ENCODE measurements at regions not wholly inside any gene's neighbourhood (a gene's known extent, or its start where the extent isn't known, plus 50 kb on each side); places are given as distances from the start of the nearest gene placed in this dataset.

- TF ChIP-seq PAWR (CRISPR knock-in tag; IDR thresholded peaks at IDR 0.05; ENCODE audit: borderline replicate concordance): peak; percentile 31; the same call in 1 of the 2 replicates
- TF ChIP-seq ZNF547 (CRISPR knock-in tag; IDR thresholded peaks at IDR 0.05): no peak
- TF ChIP-seq PITX1 (CRISPR knock-in tag; IDR thresholded peaks at IDR 0.05): 0 out of 2 replicates have a peak, but pooled peaks have one; percentile 11
- TF ChIP-seq ZFP36L1 (CRISPR knock-in tag; IDR thresholded peaks at IDR 0.05): no peak
- TF ChIP-seq EZH2 (conservative IDR thresholded peaks at IDR 0.05; ENCODE audit: low read depth, low read length): no peak
- no peak for TF ChIP-seq ZZZ3 (CRISPR knock-in tag; IDR thresholded peaks at IDR 0.05; ENCODE audit: borderline replicate concordance)
- no peak for TF ChIP-seq ZNF382 (CRISPR knock-in tag; IDR thresholded peaks at IDR 0.05; ENCODE audit: borderline replicate concordance)
- no peak for TF ChIP-seq RARG (CRISPR knock-in tag; IDR thresholded peaks at IDR 0.05; ENCODE audit: low read depth)
- TF ChIP-seq ZNF292 (CRISPR knock-in tag; IDR thresholded peaks at IDR 0.05; ENCODE audit: borderline replicate concordance, low read depth): no peak
- no peak for TF ChIP-seq ZNF510 (CRISPR knock-in tag; IDR thresholded peaks at IDR 0.05; ENCODE audit: low read depth)
- no peak for TF ChIP-seq ZNF639 (CRISPR knock-in tag; conservative IDR thresholded peaks at IDR 0.05)
- no peak for TF ChIP-seq E2F2 (CRISPR knock-in tag; IDR thresholded peaks at IDR 0.05; ENCODE audit: borderline replicate concordance)
- TF ChIP-seq HOXA7 (CRISPR knock-in tag; IDR thresholded peaks at IDR 0.05): no peak
- no peak for TF ChIP-seq PHB2 (IDR thresholded peaks at IDR 0.05; ENCODE audit: partially characterized antibody)
- no peak for TF ChIP-seq SMC3 (IDR thresholded peaks at IDR 0.05; ENCODE audit: low read length)
- TF ChIP-seq TSC22D2 (CRISPR knock-in tag; IDR thresholded peaks at IDR 0.05; ENCODE audit: borderline replicate concordance): no peak
- no peak for TF ChIP-seq TEAD2 (CRISPR knock-in tag; IDR thresholded peaks at IDR 0.05)
- TF ChIP-seq ZNF276 (CRISPR knock-in tag; IDR thresholded peaks at IDR 0.05; ENCODE audit: low read depth): no peak
- no peak for TF ChIP-seq HCFC1 (IDR thresholded peaks at IDR 0.05; ENCODE audit: low read depth, low read length)
- no peak for TF ChIP-seq ZNF33B (CRISPR knock-in tag; IDR thresholded peaks at IDR 0.05)
- TF ChIP-seq ZFP91 (CRISPR knock-in tag; IDR thresholded peaks at IDR 0.05; ENCODE audit: borderline replicate concordance): no peak
- TF ChIP-seq ZNF788 (CRISPR knock-in tag; IDR thresholded peaks at IDR 0.05; ENCODE audit: borderline replicate concordance): 0 out of 2 replicates have a peak, but pooled peaks have one; percentile 22
- no peak for TF ChIP-seq PHF20 (CRISPR knock-in tag; IDR thresholded peaks at IDR 0.05)
- no peak for TF ChIP-seq ZNF83 (CRISPR knock-in tag; IDR thresholded peaks at IDR 0.05; ENCODE audit: borderline replicate concordance)
Observed at GRCh38 chr6:167763056-167763944, 63.4 kb upstream of the AFDN start (continued).
